Glutamatergic neuron (in vitro differentiated cells): ENCODE measurements at regions not wholly inside any gene's neighbourhood (a gene's known extent, or its start where the extent isn't known, plus 50 kb on each side); places are given as distances from the start of the nearest gene placed in this dataset.

Experiments used
- DNase-seq: peaks from one replicate; pipeline ENCODE4 v3.0.0; 2022
- H3K27ac Mint-ChIP-seq: one replicate; pipeline ENCODE4 v1.8.0; 2020; ENCODE audit warnings: mild to moderate bottlenecking, mixed read lengths, inconsistent platforms; ENCODE audit not compliant: unreplicated experiment
- H3K27me3 Mint-ChIP-seq: one replicate; pipeline ENCODE4 v1.8.0; 2020; ENCODE audit warnings: mild to moderate bottlenecking, moderate library complexity, mixed read lengths, inconsistent platforms; ENCODE audit not compliant: unreplicated experiment
- H3K36me3 Mint-ChIP-seq: one replicate; pipeline ENCODE4 v1.8.0; 2020; ENCODE audit warnings: mild to moderate bottlenecking, mixed read lengths, inconsistent platforms; ENCODE audit not compliant: unreplicated experiment
- H3K4me1 Mint-ChIP-seq: one replicate; pipeline ENCODE4 v1.8.0; 2020; ENCODE audit warnings: mild to moderate bottlenecking, low read depth, mixed read lengths, inconsistent platforms; ENCODE audit not compliant: unreplicated experiment
- H3K4me3 Mint-ChIP-seq: one replicate; pipeline ENCODE4 v1.8.0; 2020; ENCODE audit warnings: mild to moderate bottlenecking, mixed read lengths, inconsistent platforms; ENCODE audit not compliant: unreplicated experiment
- H3K9me3 Mint-ChIP-seq: one replicate; pipeline ENCODE4 v1.8.0; 2020; ENCODE audit warnings: mild to moderate bottlenecking, moderate library complexity, mixed read lengths, inconsistent platforms; ENCODE audit not compliant: unreplicated experiment
- TF ChIP-seq, protein P1 (sequence below): fragments of 200-600 bp; sonication (generic); IDR thresholded peaks from one replicate; pipeline ENCODE4 v1.5.0; 2021; ENCODE audit not compliant: partially characterized antibody, unreplicated experiment

DNA sequence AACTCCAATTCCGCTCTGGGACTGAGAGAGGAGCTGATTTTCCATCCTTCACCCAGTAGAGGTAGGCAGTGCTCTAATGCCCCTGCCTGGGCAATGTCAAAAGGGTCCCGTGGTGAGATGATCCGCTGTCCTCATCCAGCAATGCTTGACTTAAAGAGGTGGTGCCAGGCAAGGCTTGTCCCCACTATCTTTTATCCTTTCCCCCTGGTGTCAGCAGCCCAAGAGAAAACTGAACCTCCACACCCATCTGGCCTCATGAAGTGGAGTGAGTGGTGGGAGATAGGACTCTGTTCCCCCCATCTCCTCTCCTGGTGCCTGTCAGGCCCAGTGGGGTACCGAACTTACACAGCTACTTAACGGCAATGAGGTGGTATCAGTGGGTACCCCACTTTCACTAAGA lies 107.1 kb downstream of the ABHD5 start:
- H3K4me3 Mint-ChIP-seq: no peak overlapping the region

DNA sequence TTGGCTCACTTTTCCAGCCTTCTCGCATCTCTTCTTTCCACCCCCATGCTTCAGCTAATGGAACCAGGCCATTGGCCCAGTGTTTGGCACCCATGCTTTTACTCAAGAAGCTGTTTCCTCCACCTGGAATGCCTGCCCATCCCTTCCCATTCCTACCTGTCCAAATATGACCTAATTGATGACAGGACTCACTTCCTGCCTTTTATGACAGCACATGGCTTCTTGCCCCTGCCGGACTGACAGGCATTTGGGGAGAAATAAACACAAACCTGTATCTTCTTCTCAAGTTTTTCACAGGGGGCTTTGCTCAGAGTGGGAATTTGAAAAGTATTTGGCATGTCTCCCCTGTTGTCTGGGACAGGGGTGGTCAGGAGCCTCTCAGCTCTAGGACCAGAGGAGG lies 120.1 kb downstream of the ABHD5 start:
- no peak for DNase-seq
- H3K27me3 Mint-ChIP-seq: peaks cover 3% of the 10 kb centered on the region
- TF ChIP-seq, protein P1, sequence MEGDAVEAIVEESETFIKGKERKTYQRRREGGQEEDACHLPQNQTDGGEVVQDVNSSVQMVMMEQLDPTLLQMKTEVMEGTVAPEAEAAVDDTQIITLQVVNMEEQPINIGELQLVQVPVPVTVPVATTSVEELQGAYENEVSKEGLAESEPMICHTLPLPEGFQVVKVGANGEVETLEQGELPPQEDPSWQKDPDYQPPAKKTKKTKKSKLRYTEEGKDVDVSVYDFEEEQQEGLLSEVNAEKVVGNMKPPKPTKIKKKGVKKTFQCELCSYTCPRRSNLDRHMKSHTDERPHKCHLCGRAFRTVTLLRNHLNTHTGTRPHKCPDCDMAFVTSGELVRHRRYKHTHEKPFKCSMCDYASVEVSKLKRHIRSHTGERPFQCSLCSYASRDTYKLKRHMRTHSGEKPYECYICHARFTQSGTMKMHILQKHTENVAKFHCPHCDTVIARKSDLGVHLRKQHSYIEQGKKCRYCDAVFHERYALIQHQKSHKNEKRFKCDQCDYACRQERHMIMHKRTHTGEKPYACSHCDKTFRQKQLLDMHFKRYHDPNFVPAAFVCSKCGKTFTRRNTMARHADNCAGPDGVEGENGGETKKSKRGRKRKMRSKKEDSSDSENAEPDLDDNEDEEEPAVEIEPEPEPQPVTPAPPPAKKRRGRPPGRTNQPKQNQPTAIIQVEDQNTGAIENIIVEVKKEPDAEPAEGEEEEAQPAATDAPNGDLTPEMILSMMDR: no peak
- H3K4me3 Mint-ChIP-seq: no peak overlapping the region
- peaks cover 5% of the 10 kb centered on the region for H3K36me3 Mint-ChIP-seq
- H3K27ac Mint-ChIP-seq: no peak overlapping the region
- no peaks in the 10 kb centered on the region for H3K9me3 Mint-ChIP-seq
- H3K4me1 Mint-ChIP-seq: no peaks in the 10 kb centered on the region

More for the DNA sequence above, 107.1 kb downstream of the ABHD5 start:
- no peak for DNase-seq
- Mint-ChIP-seq H3K27ac (no peak overlapping the region), H3K36me3 (no peaks in the 10 kb centered on the region), H3K9me3 (no peaks in the 10 kb centered on the region), H3K4me1 (no peaks in the 10 kb centered on the region), H3K27me3 (peaks cover 1% of the 10 kb centered on the region)
- TF ChIP-seq, protein P1: no peak

DNA sequence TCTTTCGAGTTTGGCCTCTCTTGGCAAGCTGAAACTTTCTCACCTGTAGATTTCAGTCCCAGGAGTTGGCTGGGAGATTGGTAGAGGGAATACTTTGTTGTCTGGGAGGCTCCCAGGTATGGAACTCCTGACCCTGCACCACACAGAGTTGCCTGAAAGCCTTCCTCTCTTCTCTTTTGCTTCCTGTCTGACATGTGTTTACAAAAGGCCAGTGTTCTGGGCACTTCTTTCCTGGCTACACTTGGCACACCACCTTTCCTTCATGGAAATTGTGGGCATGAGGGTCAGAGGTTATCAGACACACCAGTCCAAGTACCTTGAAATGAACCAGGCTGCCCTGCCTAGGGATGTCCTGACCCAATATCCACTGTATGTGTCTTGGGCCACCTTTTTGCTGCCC lies 123.7 kb downstream of the ABHD5 start:
- no peak for DNase-seq
- H3K4me3 Mint-ChIP-seq: no peak overlapping the region
- TF ChIP-seq, protein P1: no peak
- H3K27ac Mint-ChIP-seq: no peak overlapping the region
- H3K36me3 Mint-ChIP-seq: peaks cover 9% of the 10 kb centered on the region
- peaks cover 2% of the 10 kb centered on the region for H3K9me3 Mint-ChIP-seq
- H3K27me3 Mint-ChIP-seq: peaks cover 2% of the 10 kb centered on the region
- no peaks in the 10 kb centered on the region for H3K4me1 Mint-ChIP-seq

DNA sequence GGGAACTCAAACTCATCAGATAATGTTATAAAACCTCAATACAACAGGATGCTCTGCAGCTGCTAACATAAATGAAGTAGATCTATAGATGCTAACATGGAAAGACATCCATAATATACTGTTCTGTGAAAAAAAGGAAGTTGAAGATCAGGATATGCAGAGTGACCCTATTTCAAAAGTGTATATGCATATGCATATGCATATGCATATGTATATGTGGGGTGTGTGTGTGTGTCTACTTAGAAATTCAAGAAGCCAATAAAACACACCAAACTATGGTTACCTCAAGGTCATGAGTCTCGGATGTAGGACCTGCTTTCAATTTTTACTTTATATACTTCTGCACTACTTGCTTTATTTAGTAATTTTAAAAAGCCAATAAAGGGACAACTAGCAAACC lies 125.6 kb downstream of the ABHD5 start:
- H3K9me3 Mint-ChIP-seq: peaks cover 2% of the 10 kb centered on the region
- DNase-seq: no peak
- no peak overlapping the region for H3K27ac Mint-ChIP-seq
- no peak overlapping the region for H3K4me3 Mint-ChIP-seq
- peaks cover 2% of the 10 kb centered on the region for H3K27me3 Mint-ChIP-seq
- H3K36me3 Mint-ChIP-seq: peaks cover 9% of the 10 kb centered on the region
- TF ChIP-seq, protein P1: no peak
- no peaks in the 10 kb centered on the region for H3K4me1 Mint-ChIP-seq

DNA sequence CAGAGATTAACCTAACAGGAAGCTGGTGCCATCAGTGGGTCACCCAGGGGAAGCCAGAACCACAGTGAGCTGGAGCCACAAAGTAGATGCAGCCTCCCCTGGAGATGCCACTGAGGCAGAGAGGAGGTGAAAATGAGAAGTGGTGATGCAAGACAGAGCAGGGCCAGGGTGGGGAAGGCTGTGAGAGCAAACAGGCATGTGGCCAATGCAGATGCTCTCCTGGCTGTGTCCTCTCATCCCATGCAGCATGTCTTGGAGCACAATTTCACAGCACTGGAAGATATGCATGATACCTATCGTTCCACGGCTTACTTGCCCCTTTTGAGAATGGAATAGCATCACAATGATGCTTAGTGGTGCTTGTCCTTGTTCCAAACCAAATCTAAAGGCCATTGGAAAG lies 126.3 kb downstream of the ABHD5 start:
- TF ChIP-seq, protein P1: no peak
- H3K27ac Mint-ChIP-seq: no peak overlapping the region
- no peak for DNase-seq

More for the DNA sequence above, 126.3 kb downstream of the ABHD5 start:
- H3K9me3 Mint-ChIP-seq: peaks cover 2% of the 10 kb centered on the region
- H3K36me3 Mint-ChIP-seq: peaks cover 9% of the 10 kb centered on the region
- H3K27me3 Mint-ChIP-seq: peaks cover 2% of the 10 kb centered on the region
- no peaks in the 10 kb centered on the region for H3K4me1 Mint-ChIP-seq
- H3K4me3 Mint-ChIP-seq: no peak overlapping the region
